ENCODE measurements at regions not wholly inside any gene's neighbourhood (a gene's known extent, or its start where the extent isn't known, plus 50 kb on each side); places are given as distances from the start of the nearest gene placed in this dataset.

- Histone ChIP-seq H3K4me3 (no peak overlapping the region), H2AFZ (replicated peaks) (no peak overlapping the region), H3K4me1 (no peaks in the 10 kb centered on the region), H3K9ac (no peak overlapping the region), H3K27ac (no peak overlapping the region), H3K9me3 (ENCODE audit: low read depth) (no peaks in the 10 kb centered on the region), H3F3A (ENCODE audit: low read depth) (no peaks in the 10 kb centered on the region), H3K36me3 (no peaks in the 10 kb centered on the region), H4K20me1 (ENCODE audit: low read depth) (no peaks in the 10 kb centered on the region), H3K79me2 (ENCODE audit: low read depth) (no peaks in the 10 kb centered on the region), H3K4me2 (no peak overlapping the region), H3K27me3 (no peaks in the 10 kb centered on the region)
- Mint-ChIP-seq H3K27me3 (ENCODE audit: insufficient read depth, low read depth) (no peaks in the 10 kb centered on the region), H3K36me3 (no peaks in the 10 kb centered on the region), H3K4me3 (no peak overlapping the region), H3K4me1 (peaks cover 2% of the 10 kb centered on the region), H3K27ac (no peak overlapping the region), H3K9me3 (no peaks in the 10 kb centered on the region)
- DNase-seq (ENCODE audit: low spot score): no peak
- TF ChIP-seq EZH2phosphoT487 (IDR thresholded peaks at IDR 0.05) (no peak), EZH2 (IDR thresholded peaks at IDR 0.05) (no peak), CTCF (IDR thresholded peaks at IDR 0.05) (no peak)
Measured at GRCh38 chr2:196407675-196408264, 231.7 kb upstream of the CCDC150 start.

GRCh38 chr2:196409376-196409775 is 230.1 kb upstream of the CCDC150 start:
- H3K79me2 ChIP-seq (ENCODE audit: low read depth): no peaks in the 10 kb centered on the region
- no peak overlapping the region for H3K27ac Mint-ChIP-seq

GRCh38 chr2:196410008-196410407 is 229.5 kb upstream of the CCDC150 start:
- TF ChIP-seq CTCF (IDR thresholded peaks at IDR 0.05) (no peak), EZH2 (IDR thresholded peaks at IDR 0.05) (no peak), EZH2phosphoT487 (IDR thresholded peaks at IDR 0.05) (no peak)
- no peak overlapping the region for H3K27ac ChIP-seq
- no peaks in the 10 kb centered on the region for H3K79me2 ChIP-seq (ENCODE audit: low read depth)
- no peaks in the 10 kb centered on the region for H3K27me3 ChIP-seq
- no peak for DNase-seq (ENCODE audit: low spot score)
- H3K36me3 ChIP-seq: no peaks in the 10 kb centered on the region
- H3K4me1 ChIP-seq: no peaks in the 10 kb centered on the region
- no peaks in the 10 kb centered on the region for H3K9me3 ChIP-seq (ENCODE audit: low read depth)
- Mint-ChIP-seq H3K36me3 (peaks cover under 1% of the 10 kb centered on the region), H3K27ac (no peak overlapping the region), H3K4me3 (no peak overlapping the region), H3K4me1 (peaks cover 9% of the 10 kb centered on the region), H3K27me3 (ENCODE audit: insufficient read depth, low read depth) (no peaks in the 10 kb centered on the region), H3K9me3 (no peaks in the 10 kb centered on the region)
- no peak overlapping the region for H2AFZ ChIP-seq (replicated peaks)
- no peaks in the 10 kb centered on the region for H3F3A ChIP-seq (ENCODE audit: low read depth)
- H3K4me2 ChIP-seq: no peak overlapping the region
- no peak overlapping the region for H3K4me3 ChIP-seq
- no peaks in the 10 kb centered on the region for H4K20me1 ChIP-seq (ENCODE audit: low read depth)
- H3K9ac ChIP-seq: no peak overlapping the region

More at GRCh38 chr2:196409376-196409775, 230.1 kb upstream of the CCDC150 start:
- Histone ChIP-seq H3K4me2 (no peak overlapping the region), H3K36me3 (no peaks in the 10 kb centered on the region), H3K27ac (no peak overlapping the region), H3K4me1 (no peaks in the 10 kb centered on the region), H3K27me3 (no peaks in the 10 kb centered on the region), H3F3A (ENCODE audit: low read depth) (no peaks in the 10 kb centered on the region), H4K20me1 (ENCODE audit: low read depth) (no peaks in the 10 kb centered on the region), H3K4me3 (no peak overlapping the region), H2AFZ (replicated peaks) (no peak overlapping the region), H3K9ac (no peak overlapping the region), H3K9me3 (ENCODE audit: low read depth) (no peaks in the 10 kb centered on the region)
- H3K4me1 Mint-ChIP-seq: peaks cover 8% of the 10 kb centered on the region
- no peaks in the 10 kb centered on the region for H3K9me3 Mint-ChIP-seq
- no peaks in the 10 kb centered on the region for H3K36me3 Mint-ChIP-seq
- no peak for DNase-seq (ENCODE audit: low spot score)
- no peaks in the 10 kb centered on the region for H3K27me3 Mint-ChIP-seq (ENCODE audit: insufficient read depth, low read depth)
- TF ChIP-seq EZH2 (IDR thresholded peaks at IDR 0.05) (no peak), EZH2phosphoT487 (IDR thresholded peaks at IDR 0.05) (no peak), CTCF (IDR thresholded peaks at IDR 0.05) (no peak)
- H3K4me3 Mint-ChIP-seq: no peak overlapping the region
